Inflammatory macrophage (primary cell): ENCODE measurements at regions not wholly inside any gene's neighbourhood (a gene's known extent, or its start where the extent isn't known, plus 50 kb on each side); places are given as distances from the start of the nearest gene placed in this dataset.
A peak's percentile ranks its signal among the peaks of the same experiment; 100 is the strongest.
"Not testable (repeated sequence)": the region's sequence is repeated elsewhere in the genome, so short reads cannot be mapped to it uniquely, and the experiment has no call there.

Source experiments
- DNase-seq, 2 donors: peaks; one replicate each; pipeline ENCODE4 v3.0.0-alpha.2; 2020 to 2022

GRCh38 chr4:187504974-187505797 is 490.4 kb upstream of the ZFP42 start:
- no peak for DNase-seq

DNA sequence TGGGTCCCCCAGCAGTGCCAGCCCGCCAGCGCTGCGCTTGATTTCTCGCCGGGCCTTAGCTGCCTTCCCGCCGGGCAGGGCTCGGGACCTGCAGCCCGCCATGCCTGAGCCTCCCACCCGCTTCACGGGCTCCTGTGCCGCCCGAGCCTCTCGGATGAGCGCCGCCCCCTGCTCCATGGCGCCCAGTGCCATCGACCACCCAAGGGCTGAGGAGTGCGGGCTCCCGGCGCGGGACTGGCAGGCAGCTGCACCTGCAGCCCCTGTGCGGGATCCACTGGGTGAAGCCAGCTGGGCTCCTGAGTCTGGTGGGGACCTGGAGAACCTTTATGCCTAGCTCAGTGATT is 489.8 kb upstream of the ZFP42 start:
- not testable (repeated sequence) for DNase-seq

DNA sequence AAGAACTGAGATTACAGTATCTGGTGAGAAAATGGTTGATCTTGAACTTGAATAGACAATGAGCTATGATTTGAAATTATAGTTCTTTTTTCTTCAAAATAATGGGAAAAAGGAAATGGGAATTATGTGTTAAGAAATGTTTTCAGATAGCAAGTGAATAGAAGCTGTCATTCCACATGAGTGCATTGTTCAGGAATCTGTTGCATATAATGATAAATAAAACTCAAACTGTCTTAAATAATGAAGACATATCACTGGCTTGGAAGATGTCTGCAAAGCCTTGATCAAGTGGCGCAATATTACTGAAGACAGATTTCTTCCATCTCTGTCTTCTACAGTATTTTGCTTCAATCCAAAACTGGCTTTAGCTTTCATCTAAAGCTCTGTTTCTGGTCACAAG is 479.3 kb upstream of the ZFP42 start:
- DNase-seq, result no peak

- DNase-seq, result no peak
Observed at GRCh38 chr4:187541666-187542065, 453.9 kb upstream of the ZFP42 start.

DNA sequence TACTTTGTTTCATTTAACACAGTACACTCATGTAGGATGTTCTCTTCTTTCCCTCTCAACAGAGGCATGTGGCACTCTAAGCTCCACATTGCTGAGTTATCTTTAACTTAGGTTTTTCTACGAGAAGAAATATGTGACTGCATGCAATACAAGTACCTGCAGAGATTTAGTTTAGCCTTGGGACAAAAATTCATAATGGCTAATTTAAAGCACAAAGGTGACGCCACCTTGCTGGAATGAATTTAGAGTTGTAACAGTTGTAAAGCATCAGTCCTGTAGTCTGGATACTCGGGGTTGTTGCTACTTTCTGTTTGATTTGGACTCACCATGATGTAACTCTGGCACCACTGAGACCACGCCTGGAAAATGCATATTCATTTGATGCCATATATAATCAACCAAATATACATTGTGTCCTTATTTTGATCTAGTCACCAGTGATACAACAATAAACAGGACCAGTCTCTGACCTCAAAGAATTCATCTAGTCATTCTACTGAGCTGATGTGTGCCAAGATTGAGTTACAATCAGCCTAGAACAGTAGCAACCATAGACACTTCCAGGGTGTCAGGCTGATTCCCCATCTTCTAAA is 451.0 kb upstream of the ZFP42 start:
- DNase-seq, result no peak

DNA sequence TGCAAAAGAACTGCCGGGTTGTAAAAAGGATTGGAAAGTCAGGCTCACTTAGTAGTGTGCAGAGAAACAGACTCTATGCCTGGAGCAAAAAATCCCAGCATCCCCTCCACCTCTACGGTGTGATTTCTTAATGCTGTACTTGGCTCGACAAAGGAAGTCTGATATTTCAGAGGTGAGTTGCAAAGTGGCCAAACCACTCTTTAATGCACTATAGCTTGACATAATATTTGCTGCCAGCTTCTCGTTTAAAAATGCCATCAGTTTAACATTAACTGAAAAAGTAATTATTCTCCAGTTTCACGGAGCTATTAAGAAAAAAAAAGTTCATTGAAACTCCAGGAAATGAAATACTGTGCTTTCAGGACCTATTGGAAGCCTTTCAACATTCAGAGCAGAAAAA is 448.3 kb upstream of the ZFP42 start:
- no peak for DNase-seq

DNA sequence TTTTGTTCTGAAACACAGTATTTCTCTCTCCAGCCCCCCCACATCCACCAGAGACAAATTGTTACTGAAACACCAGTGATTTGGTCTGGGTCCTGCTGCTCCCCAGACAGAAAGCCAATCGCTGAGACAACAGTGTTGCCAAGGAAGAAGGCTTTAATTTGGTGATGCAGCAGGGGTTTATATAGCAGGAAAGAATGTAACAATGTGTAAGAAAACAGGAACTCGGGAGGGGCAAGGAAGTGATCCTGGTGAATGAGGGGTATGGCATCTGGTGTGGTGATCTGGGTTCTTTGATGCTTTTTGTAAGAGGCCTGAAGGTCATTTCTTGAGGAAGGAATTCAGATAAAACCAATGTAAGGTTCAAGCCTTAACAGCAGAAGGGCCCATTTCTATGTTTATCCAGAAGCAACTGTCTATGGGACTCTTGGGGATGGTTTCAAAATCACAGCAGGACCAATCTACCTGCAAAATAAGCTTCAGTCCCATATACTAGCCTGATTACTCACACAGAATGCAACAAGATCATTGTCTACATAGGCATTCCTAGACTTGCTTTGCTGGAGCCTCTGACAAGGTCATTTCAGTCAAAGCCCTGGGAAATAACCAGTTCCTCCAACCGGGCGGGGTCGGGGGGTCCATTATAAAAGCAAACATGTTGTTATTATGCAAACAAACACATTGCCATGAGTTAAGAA is 445.2 kb upstream of the ZFP42 start:
- DNase-seq, result no peak

DNA sequence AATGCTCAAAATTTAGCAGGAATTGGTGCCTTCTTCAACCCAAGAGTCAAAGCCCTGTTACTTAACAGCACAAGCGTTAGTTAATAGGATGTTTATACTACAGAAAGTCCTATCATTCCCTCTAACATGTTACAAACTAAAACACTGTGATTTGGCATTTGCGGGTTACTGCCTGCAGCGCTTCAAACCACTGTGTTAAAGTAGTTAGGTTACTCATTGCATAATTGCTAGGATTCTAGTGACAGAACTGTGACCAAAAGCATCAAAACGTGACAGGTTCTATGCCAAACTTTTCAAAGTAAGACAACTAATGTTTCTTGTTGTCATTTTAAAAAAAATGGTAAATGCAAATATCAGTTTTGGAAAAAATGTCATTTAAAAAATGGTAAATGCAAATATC is 442.8 kb upstream of the ZFP42 start:
- DNase-seq, result no peak

DNA sequence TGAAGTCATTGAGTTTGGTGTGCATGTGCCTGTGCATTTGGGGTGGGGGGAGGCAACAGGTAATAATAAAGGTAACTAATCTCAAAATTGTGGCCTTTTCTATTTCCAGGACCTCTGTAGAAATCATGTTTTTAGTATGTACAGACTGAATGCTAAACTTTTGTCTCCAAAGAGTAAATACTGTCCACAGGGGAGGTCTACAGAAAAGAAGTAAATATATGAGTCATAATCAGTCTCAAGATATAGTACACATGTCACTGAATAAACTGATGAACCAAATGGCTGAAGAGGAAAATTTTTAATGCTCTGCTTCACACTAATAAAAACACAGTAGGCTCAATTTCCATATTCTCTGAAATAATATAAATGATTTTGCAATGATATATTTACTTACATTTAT is 440.4 kb upstream of the ZFP42 start:
- no peak for DNase-seq

DNA sequence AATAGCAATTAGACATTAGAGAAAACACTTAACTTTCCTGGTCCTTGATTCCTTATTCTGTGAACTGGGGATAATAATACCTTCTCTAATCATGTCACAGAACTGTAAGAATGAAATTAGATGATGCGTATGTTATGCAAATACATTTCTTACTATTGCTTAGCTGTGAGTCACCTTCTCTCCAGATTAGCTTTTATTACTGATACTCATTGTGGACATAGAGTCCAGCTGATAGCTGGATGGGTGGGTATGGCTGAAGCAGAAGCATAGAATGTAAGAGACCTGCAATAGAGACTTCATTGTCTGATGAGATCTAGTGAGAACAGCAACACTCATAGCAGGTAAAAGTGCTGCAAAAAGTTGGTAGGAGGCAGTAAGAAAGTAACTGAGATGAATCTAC is 437.2 kb upstream of the ZFP42 start:
- no peak for DNase-seq

- no peak for DNase-seq
Observed at GRCh38 chr4:187562345-187562744, 433.2 kb upstream of the ZFP42 start.

DNA sequence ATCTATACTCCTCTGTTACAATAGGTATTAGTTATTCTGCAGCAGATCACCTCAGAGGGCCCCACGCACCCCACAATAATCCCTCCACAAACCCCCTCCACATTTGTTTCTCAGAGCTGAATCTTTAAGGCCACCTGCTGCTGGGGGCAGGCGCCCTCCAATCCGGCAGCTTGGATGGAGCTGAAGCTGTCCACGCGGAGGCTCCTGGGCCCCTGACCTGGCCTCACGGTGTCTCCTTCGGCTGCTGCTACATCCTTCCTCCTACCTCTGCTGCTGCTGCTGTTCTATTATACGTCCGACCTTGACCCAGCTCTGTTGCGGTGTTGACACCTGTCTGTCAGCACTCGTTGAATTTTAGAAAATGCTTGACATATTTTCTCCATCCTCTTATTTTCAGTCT is 430.2 kb upstream of the ZFP42 start:
- no peak for DNase-seq

- no peak for DNase-seq
Observed at GRCh38 chr4:187569871-187570270, 425.7 kb upstream of the ZFP42 start.

DNA sequence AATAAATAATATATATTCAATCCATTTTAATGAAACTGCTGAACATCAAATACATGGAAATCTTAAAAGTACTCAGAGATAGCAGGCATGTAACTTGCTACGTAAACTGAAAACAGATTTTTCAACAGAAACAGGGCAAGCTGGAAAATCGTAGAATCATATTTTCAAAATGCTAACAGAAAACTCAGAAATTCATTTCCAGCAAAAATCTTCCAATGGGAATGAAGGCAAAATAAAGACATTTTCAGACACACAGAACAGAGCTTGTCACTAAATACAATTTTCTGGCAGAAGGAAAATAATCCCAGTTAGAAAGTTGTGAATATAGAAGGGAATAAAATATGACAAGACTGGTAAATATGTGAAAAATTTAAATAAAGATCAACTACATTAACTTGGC is 419.9 kb upstream of the ZFP42 start:
- DNase-seq, result no peak

- no peak for DNase-seq
Observed at GRCh38 chr4:187576751-187577150, 418.8 kb upstream of the ZFP42 start.

- DNase-seq, result no peak
Observed at GRCh38 chr4:187577941-187578480, 417.6 kb upstream of the ZFP42 start.

GRCh38 chr4:187586892-187587291 is 408.7 kb upstream of the ZFP42 start:
- DNase-seq, result no peak

- no peak for DNase-seq
Observed at GRCh38 chr4:187598196-187598595, 397.4 kb upstream of the ZFP42 start.

GRCh38 chr4:187602339-187603092 is 393.1 kb upstream of the ZFP42 start:
- no peak for DNase-seq

- DNase-seq, result no peak
Observed at GRCh38 chr4:187603093-187604025, 392.2 kb upstream of the ZFP42 start.

GRCh38 chr4:187604984-187605383 is 390.6 kb upstream of the ZFP42 start:
- DNase-seq, result no peak

- DNase-seq, result peak; percentile 27 to 43
Observed at GRCh38 chr4:187606581-187606980, 389.0 kb upstream of the ZFP42 start.
